GM12875 (cell line): ENCODE measurements at regions not wholly inside any gene's neighbourhood (a gene's known extent, or its start where the extent isn't known, plus 50 kb on each side); places are given as distances from the start of the nearest gene placed in this dataset.

Experiments used
- H3K4me3 ChIP-seq: one replicate; pipeline ENCODE4 v1.5.1; 2011; ENCODE audit warnings: low read depth, low read length, control low read depth
- TF ChIP-seq, protein P1 (sequence below): IDR thresholded peaks from 2 replicates; pipeline ENCODE4 v1.5.1; 2011; ENCODE audit warnings: low read depth, mild to moderate bottlenecking, control low read depth, inconsistent platforms, low read length, moderate library complexity, borderline replicate concordance; ENCODE audit not compliant: insufficient read depth

DNA sequence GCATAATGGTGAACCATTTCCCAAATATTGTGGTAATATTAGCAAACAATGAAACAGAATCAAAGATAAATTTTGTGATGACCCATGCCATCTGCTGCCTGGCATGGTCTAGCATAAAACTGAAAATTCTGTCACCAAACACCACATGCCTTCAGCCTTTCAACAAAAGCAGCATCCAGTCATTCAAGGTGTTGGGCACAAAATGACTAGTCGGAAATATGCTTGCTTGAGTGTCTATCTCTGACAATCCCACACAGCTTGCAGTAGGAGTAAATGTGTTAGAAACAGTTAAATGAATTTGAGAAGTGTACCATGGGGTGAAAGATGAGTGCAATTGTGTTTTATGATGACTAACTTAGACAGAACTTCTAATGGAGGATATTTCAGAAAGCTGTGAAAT is 61.7 kb upstream of the CDIN1 start:
- TF ChIP-seq, protein P1, sequence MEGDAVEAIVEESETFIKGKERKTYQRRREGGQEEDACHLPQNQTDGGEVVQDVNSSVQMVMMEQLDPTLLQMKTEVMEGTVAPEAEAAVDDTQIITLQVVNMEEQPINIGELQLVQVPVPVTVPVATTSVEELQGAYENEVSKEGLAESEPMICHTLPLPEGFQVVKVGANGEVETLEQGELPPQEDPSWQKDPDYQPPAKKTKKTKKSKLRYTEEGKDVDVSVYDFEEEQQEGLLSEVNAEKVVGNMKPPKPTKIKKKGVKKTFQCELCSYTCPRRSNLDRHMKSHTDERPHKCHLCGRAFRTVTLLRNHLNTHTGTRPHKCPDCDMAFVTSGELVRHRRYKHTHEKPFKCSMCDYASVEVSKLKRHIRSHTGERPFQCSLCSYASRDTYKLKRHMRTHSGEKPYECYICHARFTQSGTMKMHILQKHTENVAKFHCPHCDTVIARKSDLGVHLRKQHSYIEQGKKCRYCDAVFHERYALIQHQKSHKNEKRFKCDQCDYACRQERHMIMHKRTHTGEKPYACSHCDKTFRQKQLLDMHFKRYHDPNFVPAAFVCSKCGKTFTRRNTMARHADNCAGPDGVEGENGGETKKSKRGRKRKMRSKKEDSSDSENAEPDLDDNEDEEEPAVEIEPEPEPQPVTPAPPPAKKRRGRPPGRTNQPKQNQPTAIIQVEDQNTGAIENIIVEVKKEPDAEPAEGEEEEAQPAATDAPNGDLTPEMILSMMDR = no peak
- no peak overlapping the region for H3K4me3 ChIP-seq

DNA sequence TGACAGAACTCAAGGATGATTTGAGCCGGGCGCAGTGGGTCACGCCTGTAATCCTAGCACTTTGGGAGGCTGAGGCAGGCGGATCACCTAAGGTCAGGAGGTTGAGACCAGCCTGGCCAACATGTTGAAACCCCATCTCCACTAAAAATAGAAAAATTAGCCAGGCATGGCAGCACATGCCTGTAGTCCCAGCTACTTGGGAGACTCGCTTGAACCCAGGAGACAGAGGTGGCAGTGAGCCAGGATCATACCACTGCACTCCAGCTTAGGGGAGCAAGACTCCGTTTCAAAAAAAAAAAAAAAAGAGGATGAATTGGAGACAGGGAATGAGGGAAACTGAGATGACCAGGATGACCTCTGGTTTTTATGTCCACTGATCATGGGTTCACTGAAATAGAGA is 60.4 kb upstream of the CDIN1 start:
- H3K4me3 ChIP-seq = no peak overlapping the region
- TF ChIP-seq, protein P1 = no peak

DNA sequence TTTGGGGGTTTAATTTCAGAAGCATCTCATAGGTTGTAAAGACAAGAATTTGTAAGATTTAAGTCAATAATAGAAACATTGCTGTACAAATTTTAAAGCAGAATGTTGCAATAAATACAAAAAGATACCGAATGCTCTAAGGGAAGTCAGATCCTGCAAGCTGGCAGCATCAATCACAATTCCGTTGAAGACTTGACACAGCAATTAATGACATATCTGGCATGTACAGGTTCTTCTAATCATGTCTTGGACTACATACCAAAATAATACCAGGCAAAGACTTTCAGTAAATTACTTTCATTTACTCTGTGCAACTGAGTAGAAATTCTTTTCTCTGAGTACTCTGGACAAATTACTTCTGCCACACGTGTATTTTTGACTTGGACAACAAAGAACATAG is 54.0 kb upstream of the CDIN1 start:
- H3K4me3 ChIP-seq = no peak overlapping the region
- TF ChIP-seq, protein P1 = no peak

DNA sequence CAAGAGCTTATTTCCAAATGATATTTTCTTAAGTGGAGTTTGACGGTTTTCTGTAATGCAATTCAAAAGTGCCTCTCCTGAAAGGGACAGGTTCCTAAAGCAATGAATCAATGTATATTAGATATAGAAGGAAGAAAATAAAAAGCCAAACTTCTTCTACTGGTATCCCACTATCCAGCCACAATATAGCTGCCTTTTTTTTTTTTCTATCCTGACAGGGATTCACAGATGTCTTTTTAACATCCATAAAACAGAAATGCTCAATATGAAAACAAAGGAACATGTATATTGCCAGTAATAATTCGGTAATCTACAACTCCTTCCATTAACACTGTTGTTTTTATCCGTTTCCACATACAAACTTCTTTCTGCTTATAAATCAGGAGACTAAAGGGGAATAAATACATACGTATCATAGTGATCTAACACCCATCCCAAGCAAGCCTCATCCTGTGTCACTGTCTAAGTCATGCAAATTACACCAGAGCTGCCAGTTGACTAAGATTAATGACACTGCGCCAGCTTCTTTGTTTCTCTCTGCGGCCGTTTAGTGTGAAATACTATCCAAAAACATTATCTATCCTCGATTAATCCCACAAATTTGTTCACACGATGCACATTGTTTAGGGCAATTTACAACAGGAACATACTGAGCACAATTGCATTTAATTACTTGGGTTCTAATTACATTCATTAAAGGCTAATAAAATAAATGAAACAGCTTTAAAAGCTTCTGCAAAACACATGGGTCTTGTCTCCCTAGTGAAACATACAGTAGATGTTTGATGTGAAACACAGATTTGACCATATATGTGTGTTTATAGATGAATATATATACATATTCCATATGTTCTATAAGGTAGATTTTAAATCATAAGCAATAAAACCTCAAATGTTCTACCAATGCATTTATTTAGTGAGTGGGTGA is 51.9 kb upstream of the CDIN1 start:
- no peak overlapping the region for H3K4me3 ChIP-seq
- TF ChIP-seq, protein P1 = no peak

DNA sequence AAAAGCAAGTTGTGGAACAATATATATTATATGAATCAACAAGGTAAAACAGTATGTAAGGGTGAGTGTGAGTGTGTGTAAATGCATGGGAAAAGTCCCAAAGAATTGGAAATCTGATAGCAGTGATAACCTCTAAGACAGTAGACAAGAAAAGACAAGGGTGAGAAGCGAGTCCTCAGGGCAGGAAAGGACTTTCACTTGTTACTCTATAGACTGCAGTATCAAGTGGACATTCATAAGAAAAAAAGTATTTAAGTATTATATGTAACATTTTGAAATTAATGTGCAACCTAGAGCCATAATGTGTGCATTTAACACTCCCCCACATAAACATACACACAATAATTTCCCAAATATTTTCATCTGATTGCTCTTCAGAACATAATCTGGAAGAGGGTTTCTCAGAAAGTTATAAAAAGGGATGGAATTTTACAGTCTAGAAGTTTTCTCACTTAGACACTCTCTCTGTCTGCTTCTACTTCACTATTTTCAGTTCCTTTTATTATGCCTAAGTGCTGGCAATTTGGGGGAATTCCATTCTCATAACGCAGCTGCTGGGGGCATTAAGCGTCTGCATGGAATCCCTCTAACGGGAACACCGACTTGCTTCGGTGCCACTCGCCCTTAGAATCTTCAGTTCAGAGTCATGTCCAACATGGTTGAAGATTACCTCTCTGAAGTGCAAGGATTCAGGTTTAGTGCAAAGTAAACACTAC is 50.0 kb upstream of the CDIN1 start:
- TF ChIP-seq, protein P1 = no peak
- H3K4me3 ChIP-seq = no peak overlapping the region
